ENCODE measurements at regions not wholly inside any gene's neighbourhood (a gene's known extent, or its start where the extent isn't known, plus 50 kb on each side); places are given as distances from the start of the nearest gene placed in this dataset.

- Histone ChIP-seq H3K36me3 (no peaks in the 10 kb centered on the region), H3K9me3 (ENCODE audit: severe bottlenecking) (no peaks in the 10 kb centered on the region), H3K4me3 (ENCODE audit: low read depth, low read length) (no peak overlapping the region), H3K27me3 (ENCODE audit: insufficient read depth, low read depth, severe bottlenecking) (no peaks in the 10 kb centered on the region), H3K27ac (no peak overlapping the region)
- DNase-seq: no peak
- TF ChIP-seq, protein P1, sequence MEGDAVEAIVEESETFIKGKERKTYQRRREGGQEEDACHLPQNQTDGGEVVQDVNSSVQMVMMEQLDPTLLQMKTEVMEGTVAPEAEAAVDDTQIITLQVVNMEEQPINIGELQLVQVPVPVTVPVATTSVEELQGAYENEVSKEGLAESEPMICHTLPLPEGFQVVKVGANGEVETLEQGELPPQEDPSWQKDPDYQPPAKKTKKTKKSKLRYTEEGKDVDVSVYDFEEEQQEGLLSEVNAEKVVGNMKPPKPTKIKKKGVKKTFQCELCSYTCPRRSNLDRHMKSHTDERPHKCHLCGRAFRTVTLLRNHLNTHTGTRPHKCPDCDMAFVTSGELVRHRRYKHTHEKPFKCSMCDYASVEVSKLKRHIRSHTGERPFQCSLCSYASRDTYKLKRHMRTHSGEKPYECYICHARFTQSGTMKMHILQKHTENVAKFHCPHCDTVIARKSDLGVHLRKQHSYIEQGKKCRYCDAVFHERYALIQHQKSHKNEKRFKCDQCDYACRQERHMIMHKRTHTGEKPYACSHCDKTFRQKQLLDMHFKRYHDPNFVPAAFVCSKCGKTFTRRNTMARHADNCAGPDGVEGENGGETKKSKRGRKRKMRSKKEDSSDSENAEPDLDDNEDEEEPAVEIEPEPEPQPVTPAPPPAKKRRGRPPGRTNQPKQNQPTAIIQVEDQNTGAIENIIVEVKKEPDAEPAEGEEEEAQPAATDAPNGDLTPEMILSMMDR (IDR thresholded peaks at IDR 0.05; ENCODE audit: low read depth, low read length): no peak
These were observed 120.4 kb upstream of the COL5A2 start for GRCh38 chr2:189299974-189300373.

DNA sequence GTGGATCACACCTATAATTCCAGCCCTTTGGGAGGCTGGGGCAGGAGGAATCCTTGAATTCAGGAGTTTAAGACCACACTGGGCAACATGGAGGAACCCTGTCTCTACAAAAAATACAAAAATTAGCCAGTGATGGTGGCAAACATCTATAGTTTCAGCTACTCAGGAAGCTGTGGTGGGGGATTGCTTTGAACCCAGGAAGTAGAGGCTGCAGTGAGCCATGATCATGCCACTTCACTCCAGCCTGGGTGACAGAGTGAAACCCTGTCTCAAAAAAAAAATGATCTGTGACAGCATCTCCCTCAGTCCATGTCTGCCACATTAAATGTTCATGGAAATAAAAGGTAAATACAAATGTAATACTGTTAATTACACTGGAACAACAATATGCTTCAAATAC, 121.4 kb upstream of the COL5A2 start:
- no peak overlapping the region for H3K4me3 ChIP-seq (ENCODE audit: low read depth, low read length)
- no peaks in the 10 kb centered on the region for H3K27me3 ChIP-seq (ENCODE audit: insufficient read depth, low read depth, severe bottlenecking)
- H3K9me3 ChIP-seq (ENCODE audit: severe bottlenecking): no peaks in the 10 kb centered on the region
- TF ChIP-seq, protein P1 (IDR thresholded peaks at IDR 0.05; ENCODE audit: low read depth, low read length): no peak
- H3K36me3 ChIP-seq: no peaks in the 10 kb centered on the region
- no peak overlapping the region for H3K27ac ChIP-seq
- no peak for DNase-seq

GRCh38 chr2:189302274-189302948, 122.8 kb upstream of the COL5A2 start:
- TF ChIP-seq, protein P1 (IDR thresholded peaks at IDR 0.05; ENCODE audit: low read depth, low read length): no peak
- DNase-seq: no peak
- Histone ChIP-seq H3K36me3 (no peaks in the 10 kb centered on the region), H3K27ac (no peak overlapping the region), H3K4me3 (ENCODE audit: low read depth, low read length) (no peak overlapping the region), H3K9me3 (ENCODE audit: severe bottlenecking) (no peaks in the 10 kb centered on the region), H3K27me3 (ENCODE audit: insufficient read depth, low read depth, severe bottlenecking) (no peaks in the 10 kb centered on the region)

DNA sequence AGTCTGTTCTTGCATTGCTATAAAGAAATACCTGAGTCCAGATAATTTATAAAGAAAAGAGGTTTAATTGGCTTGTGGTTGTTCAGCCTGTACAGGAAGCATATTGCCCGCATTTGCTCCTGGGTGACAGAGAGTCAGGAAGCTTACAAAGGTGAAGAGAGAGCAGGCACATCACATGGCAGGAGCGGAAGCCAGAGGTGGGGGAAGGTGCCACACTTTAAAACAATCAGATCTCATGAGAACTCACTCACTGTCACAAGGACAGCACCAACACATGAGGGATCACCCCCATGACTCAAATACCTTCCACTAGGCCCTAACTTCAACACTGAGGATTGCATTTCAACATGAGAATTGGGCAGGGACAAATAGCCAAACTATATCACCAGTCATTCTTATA, 124.8 kb upstream of the COL5A2 start:
- H3K27ac ChIP-seq: no peak overlapping the region
- no peaks in the 10 kb centered on the region for H3K27me3 ChIP-seq (ENCODE audit: insufficient read depth, low read depth, severe bottlenecking)
- H3K9me3 ChIP-seq (ENCODE audit: severe bottlenecking): no peaks in the 10 kb centered on the region
- no peak for DNase-seq
- H3K4me3 ChIP-seq (ENCODE audit: low read depth, low read length): no peak overlapping the region
- TF ChIP-seq, protein P1 (IDR thresholded peaks at IDR 0.05; ENCODE audit: low read depth, low read length): no peak
- no peaks in the 10 kb centered on the region for H3K36me3 ChIP-seq

GRCh38 chr2:189305291-189305943, 125.9 kb upstream of the COL5A2 start:
- no peak for DNase-seq
- TF ChIP-seq, protein P1 (IDR thresholded peaks at IDR 0.05; ENCODE audit: low read depth, low read length): no peak
- Histone ChIP-seq H3K4me3 (ENCODE audit: low read depth, low read length) (no peak overlapping the region), H3K27me3 (ENCODE audit: insufficient read depth, low read depth, severe bottlenecking) (no peaks in the 10 kb centered on the region), H3K36me3 (no peaks in the 10 kb centered on the region), H3K9me3 (ENCODE audit: severe bottlenecking) (no peaks in the 10 kb centered on the region), H3K27ac (no peak overlapping the region)
